ENCODE measurements at regions not wholly inside any gene's neighbourhood (a gene's known extent, or its start where the extent isn't known, plus 50 kb on each side); places are given as distances from the start of the nearest gene placed in this dataset.

DNA sequence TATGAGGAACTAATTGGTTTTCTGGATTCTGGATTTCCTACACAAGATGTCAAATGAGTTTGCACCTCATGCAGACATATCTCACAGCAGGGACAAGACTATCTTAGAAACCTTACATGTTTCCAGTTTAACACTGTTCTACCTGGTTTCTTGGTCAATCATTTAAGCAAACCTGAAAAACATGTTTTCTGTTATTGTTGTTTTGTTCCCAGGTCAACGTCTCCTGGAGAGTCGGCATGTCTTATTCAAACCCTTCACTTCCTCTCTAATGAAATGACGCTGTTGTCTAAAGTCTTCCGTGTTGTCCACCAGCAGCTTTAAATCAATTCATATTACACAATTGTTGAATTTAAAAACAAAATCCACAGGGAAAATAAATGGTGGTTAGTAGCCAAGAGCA, 150.9 kb downstream of the CNTN3 start:
- TF ChIP-seq POLR2A (IDR thresholded peaks at IDR 0.05) = no peak
- TF ChIP-seq, protein P1, sequence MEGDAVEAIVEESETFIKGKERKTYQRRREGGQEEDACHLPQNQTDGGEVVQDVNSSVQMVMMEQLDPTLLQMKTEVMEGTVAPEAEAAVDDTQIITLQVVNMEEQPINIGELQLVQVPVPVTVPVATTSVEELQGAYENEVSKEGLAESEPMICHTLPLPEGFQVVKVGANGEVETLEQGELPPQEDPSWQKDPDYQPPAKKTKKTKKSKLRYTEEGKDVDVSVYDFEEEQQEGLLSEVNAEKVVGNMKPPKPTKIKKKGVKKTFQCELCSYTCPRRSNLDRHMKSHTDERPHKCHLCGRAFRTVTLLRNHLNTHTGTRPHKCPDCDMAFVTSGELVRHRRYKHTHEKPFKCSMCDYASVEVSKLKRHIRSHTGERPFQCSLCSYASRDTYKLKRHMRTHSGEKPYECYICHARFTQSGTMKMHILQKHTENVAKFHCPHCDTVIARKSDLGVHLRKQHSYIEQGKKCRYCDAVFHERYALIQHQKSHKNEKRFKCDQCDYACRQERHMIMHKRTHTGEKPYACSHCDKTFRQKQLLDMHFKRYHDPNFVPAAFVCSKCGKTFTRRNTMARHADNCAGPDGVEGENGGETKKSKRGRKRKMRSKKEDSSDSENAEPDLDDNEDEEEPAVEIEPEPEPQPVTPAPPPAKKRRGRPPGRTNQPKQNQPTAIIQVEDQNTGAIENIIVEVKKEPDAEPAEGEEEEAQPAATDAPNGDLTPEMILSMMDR (IDR thresholded peaks at IDR 0.05) = no peak

Measured in Peyer's patch (tissue), 4 donors.